ENCODE measurements at regions not wholly inside any gene's neighbourhood (a gene's known extent, or its start where the extent isn't known, plus 50 kb on each side); places are given as distances from the start of the nearest gene placed in this dataset.

DNA sequence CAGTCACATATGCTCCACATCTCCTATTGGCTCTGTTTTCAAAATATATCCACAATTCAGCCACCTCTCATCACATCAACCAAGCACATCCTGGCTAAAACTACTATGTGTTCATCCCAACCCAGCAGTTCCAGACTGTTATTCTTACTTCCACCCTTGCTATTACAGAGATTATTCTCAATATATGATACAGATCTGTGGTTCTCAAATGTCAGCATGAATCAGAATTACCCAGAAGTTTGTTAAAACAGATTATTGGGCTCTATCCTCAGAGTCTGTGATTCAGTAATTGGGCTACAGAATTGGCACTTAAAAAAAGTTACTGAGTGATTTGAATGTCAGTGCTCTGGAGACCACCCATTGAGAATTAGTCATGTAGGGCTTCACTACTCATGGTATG lies 78.8 kb upstream of the IZUMO3 start:
- no peak overlapping the region for H3K14ac ChIP-seq (ENCODE audit: low read length)
- H3K4me1 ChIP-seq (ENCODE audit: control insufficient read depth in 2 of 2, insufficient read depth in 1 of 2, low read depth in 1 of 2, low read length in 2 of 2): no peaks in the 10 kb centered on the region
- H3K4ac ChIP-seq (ENCODE audit: low read length): no peak overlapping the region

DNA sequence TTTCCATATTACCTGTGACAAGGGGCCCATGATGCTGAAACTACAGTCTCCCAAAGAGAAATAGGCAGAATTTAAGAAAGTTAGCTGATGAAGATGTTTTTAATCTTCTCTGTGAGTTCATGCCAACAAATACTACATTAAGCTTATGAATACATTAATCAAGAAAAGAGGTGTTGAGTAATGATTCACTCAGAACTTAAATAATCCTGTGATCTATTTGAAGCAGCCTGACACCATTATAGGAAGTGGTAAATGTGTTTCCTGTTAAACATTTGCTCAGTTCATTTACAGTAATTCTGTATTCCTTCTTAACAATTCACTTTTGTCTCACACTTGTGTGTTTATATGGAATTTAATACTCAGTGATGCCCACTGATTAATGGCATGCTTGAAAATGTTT lies 75.0 kb upstream of the IZUMO3 start:
- Histone ChIP-seq H3K14ac (ENCODE audit: low read length) (no peak overlapping the region), H3K9ac (ENCODE audit: low read depth, low read length, poor library complexity) (no peak overlapping the region), H2BK12ac (ENCODE audit: low read length) (no peak overlapping the region), H2BK120ac (ENCODE audit: low read depth, low read length) (no peak overlapping the region), H3K4me3 (ENCODE audit: low read length in 2 of 2) (no peak overlapping the region), H3K79me1 (ENCODE audit: low read depth, low read length) (no peaks in the 10 kb centered on the region), H3K4me2 (ENCODE audit: insufficient read depth, low read length, poor library complexity, severe bottlenecking) (no peak overlapping the region), H2AFZ (ENCODE audit: low read length) (no peak overlapping the region), H4K91ac (ENCODE audit: low read depth, low read length, poor library complexity) (no peak overlapping the region), H3K4me1 (ENCODE audit: control insufficient read depth in 2 of 2, insufficient read depth in 1 of 2, low read depth in 1 of 2, low read length in 2 of 2) (no peaks in the 10 kb centered on the region), H4K8ac (ENCODE audit: low read depth, low read length) (no peak overlapping the region), H3K18ac (ENCODE audit: low read length) (no peak overlapping the region), H2AK5ac (ENCODE audit: low read depth, low read length) (no peak overlapping the region), H3K4ac (ENCODE audit: low read length) (no peak overlapping the region), H2BK15ac (ENCODE audit: low read length) (no peak overlapping the region), H3K36me3 (replicated peaks in 1 of 2; ENCODE audit: control insufficient read depth in 2 of 2, insufficient read depth in 2 of 2, low read length in 2 of 2) (no peaks in the 10 kb centered on the region), H3K27me3 (ENCODE audit: control insufficient read depth in 3 of 3, insufficient read depth in 3 of 3, low read depth in 1 of 3, low read length in 3 of 3) (no peaks in the 10 kb centered on the region), H3K9me3 (replicated peaks in 1 of 2; ENCODE audit: control insufficient read depth in 2 of 2, insufficient read depth in 1 of 2, low read depth in 1 of 2, low read length in 2 of 2) (no peaks in the 10 kb centered on the region), H3K27ac (replicated peaks; ENCODE audit: low read length) (no peak overlapping the region), H3K23ac (ENCODE audit: low read depth, low read length, poor library complexity) (no peak overlapping the region), H2BK5ac (ENCODE audit: low read length) (no peak overlapping the region)
- no peak for DNase-seq (ENCODE audit: low spot score)

More for the DNA sequence above, 78.8 kb upstream of the IZUMO3 start:
- Histone ChIP-seq H2AFZ (ENCODE audit: low read length) (no peak overlapping the region), H4K8ac (ENCODE audit: low read depth, low read length) (no peak overlapping the region), H3K4me3 (ENCODE audit: low read length in 2 of 2) (no peak overlapping the region), H3K9ac (ENCODE audit: low read depth, low read length, poor library complexity) (no peak overlapping the region), H3K27me3 (ENCODE audit: control insufficient read depth in 3 of 3, insufficient read depth in 3 of 3, low read depth in 1 of 3, low read length in 3 of 3) (no peaks in the 10 kb centered on the region), H3K23ac (ENCODE audit: low read depth, low read length, poor library complexity) (no peak overlapping the region), H3K79me1 (ENCODE audit: low read depth, low read length) (no peaks in the 10 kb centered on the region), H3K18ac (ENCODE audit: low read length) (no peak overlapping the region), H2BK120ac (ENCODE audit: low read depth, low read length) (no peak overlapping the region), H2BK12ac (ENCODE audit: low read length) (no peak overlapping the region), H3K36me3 (replicated peaks in 1 of 2; ENCODE audit: control insufficient read depth in 2 of 2, insufficient read depth in 2 of 2, low read length in 2 of 2) (no peaks in the 10 kb centered on the region), H3K4me2 (ENCODE audit: insufficient read depth, low read length, poor library complexity, severe bottlenecking) (no peak overlapping the region), H2BK15ac (ENCODE audit: low read length) (no peak overlapping the region), H2AK5ac (ENCODE audit: low read depth, low read length) (no peak overlapping the region), H3K9me3 (replicated peaks in 1 of 2; ENCODE audit: control insufficient read depth in 2 of 2, insufficient read depth in 1 of 2, low read depth in 1 of 2, low read length in 2 of 2) (no peaks in the 10 kb centered on the region), H3K27ac (replicated peaks; ENCODE audit: low read length) (no peak overlapping the region), H2BK5ac (ENCODE audit: low read length) (no peak overlapping the region), H4K91ac (ENCODE audit: low read depth, low read length, poor library complexity) (no peak overlapping the region)
- no peak for DNase-seq (ENCODE audit: low spot score)

- Histone ChIP-seq H3K27ac (replicated peaks; ENCODE audit: low read length) (no peak overlapping the region), H4K8ac (ENCODE audit: low read depth, low read length) (no peak overlapping the region), H2BK5ac (ENCODE audit: low read length) (no peak overlapping the region), H3K27me3 (ENCODE audit: control insufficient read depth in 3 of 3, insufficient read depth in 3 of 3, low read depth in 1 of 3, low read length in 3 of 3) (no peaks in the 10 kb centered on the region), H3K79me1 (ENCODE audit: low read depth, low read length) (no peaks in the 10 kb centered on the region), H3K9me3 (replicated peaks in 1 of 2; ENCODE audit: control insufficient read depth in 2 of 2, insufficient read depth in 1 of 2, low read depth in 1 of 2, low read length in 2 of 2) (no peaks in the 10 kb centered on the region), H2AFZ (ENCODE audit: low read length) (no peak overlapping the region), H2BK120ac (ENCODE audit: low read depth, low read length) (no peak overlapping the region), H3K36me3 (replicated peaks in 1 of 2; ENCODE audit: control insufficient read depth in 2 of 2, insufficient read depth in 2 of 2, low read length in 2 of 2) (no peaks in the 10 kb centered on the region), H3K14ac (ENCODE audit: low read length) (no peak overlapping the region), H4K91ac (ENCODE audit: low read depth, low read length, poor library complexity) (no peak overlapping the region), H3K4ac (ENCODE audit: low read length) (no peak overlapping the region), H2AK5ac (ENCODE audit: low read depth, low read length) (no peak overlapping the region), H3K4me3 (ENCODE audit: low read length in 2 of 2) (no peak overlapping the region), H3K9ac (ENCODE audit: low read depth, low read length, poor library complexity) (no peak overlapping the region), H3K23ac (ENCODE audit: low read depth, low read length, poor library complexity) (no peak overlapping the region), H2BK15ac (ENCODE audit: low read length) (no peak overlapping the region), H3K18ac (ENCODE audit: low read length) (no peak overlapping the region), H3K4me1 (ENCODE audit: control insufficient read depth in 2 of 2, insufficient read depth in 1 of 2, low read depth in 1 of 2, low read length in 2 of 2) (no peaks in the 10 kb centered on the region), H2BK12ac (ENCODE audit: low read length) (no peak overlapping the region), H3K4me2 (ENCODE audit: insufficient read depth, low read length, poor library complexity, severe bottlenecking) (no peak overlapping the region)
- WGBS, 2 donors (ENCODE audit: extremely low coverage in 2 of 2, insufficient read length in 2 of 2, insufficient replicate concordance in 1 of 2): no CpG with 5 or more reads among the region's 1 CpG
- no peak for DNase-seq (ENCODE audit: low spot score)
Measured at GRCh38 chr9:24616863-24617262, 71.2 kb upstream of the IZUMO3 start.

GRCh38 chr9:24614070-24614469 lies 68.4 kb upstream of the IZUMO3 start:
- H3K27ac ChIP-seq (replicated peaks; ENCODE audit: low read length): no peak overlapping the region
- no peak overlapping the region for H3K9ac ChIP-seq (ENCODE audit: low read depth, low read length, poor library complexity)
- H3K18ac ChIP-seq (ENCODE audit: low read length): no peak overlapping the region
- no peaks in the 10 kb centered on the region for H3K27me3 ChIP-seq (ENCODE audit: control insufficient read depth in 3 of 3, insufficient read depth in 3 of 3, low read depth in 1 of 3, low read length in 3 of 3)
- no peak overlapping the region for H2AK5ac ChIP-seq (ENCODE audit: low read depth, low read length)
- H3K14ac ChIP-seq (ENCODE audit: low read length): no peak overlapping the region
- no peaks in the 10 kb centered on the region for H3K36me3 ChIP-seq (replicated peaks in 1 of 2; ENCODE audit: control insufficient read depth in 2 of 2, insufficient read depth in 2 of 2, low read length in 2 of 2)
- H3K4me1 ChIP-seq (ENCODE audit: control insufficient read depth in 2 of 2, insufficient read depth in 1 of 2, low read depth in 1 of 2, low read length in 2 of 2): no peaks in the 10 kb centered on the region
- no peak overlapping the region for H3K23ac ChIP-seq (ENCODE audit: low read depth, low read length, poor library complexity)
- H3K4ac ChIP-seq (ENCODE audit: low read length): no peak overlapping the region
- no peak overlapping the region for H3K4me2 ChIP-seq (ENCODE audit: insufficient read depth, low read length, poor library complexity, severe bottlenecking)
- no peaks in the 10 kb centered on the region for H3K79me1 ChIP-seq (ENCODE audit: low read depth, low read length)
- H2BK12ac ChIP-seq (ENCODE audit: low read length): no peak overlapping the region
- H2BK15ac ChIP-seq (ENCODE audit: low read length): no peak overlapping the region
- no peak overlapping the region for H4K91ac ChIP-seq (ENCODE audit: low read depth, low read length, poor library complexity)
- H3K9me3 ChIP-seq (replicated peaks in 1 of 2; ENCODE audit: control insufficient read depth in 2 of 2, insufficient read depth in 1 of 2, low read depth in 1 of 2, low read length in 2 of 2): no peaks in the 10 kb centered on the region
- H2BK120ac ChIP-seq (ENCODE audit: low read depth, low read length): no peak overlapping the region
- WGBS, 2 donors (ENCODE audit: extremely low coverage in 2 of 2, insufficient read length in 2 of 2, insufficient replicate concordance in 1 of 2): no CpG with 5 or more reads among the region's 2 CpGs
- no peak overlapping the region for H2BK5ac ChIP-seq (ENCODE audit: low read length)
- peak; percentile 8 for DNase-seq (ENCODE audit: low spot score)
- no peak overlapping the region for H3K4me3 ChIP-seq (ENCODE audit: low read length in 2 of 2)
- H2AFZ ChIP-seq (ENCODE audit: low read length): no peak overlapping the region
- no peak overlapping the region for H4K8ac ChIP-seq (ENCODE audit: low read depth, low read length)
